ENCODE measurements at regions not wholly inside any gene's neighbourhood (a gene's known extent, or its start where the extent isn't known, plus 50 kb on each side); places are given as distances from the start of the nearest gene placed in this dataset.
A peak's percentile ranks its signal among the peaks of the same experiment; 100 is the strongest.

- TF ChIP-seq CTCF (IDR thresholded peaks at IDR 0.05) (no peak), POLR2AphosphoS5 (IDR thresholded peaks at IDR 0.05) (peak in 1 of 3 donors; percentile 31)
These were observed 66.7 kb upstream of the SLC22A16 start for GRCh38 chr6:110543106-110543505.
